ENCODE measurements at regions not wholly inside any gene's neighbourhood (a gene's known extent, or its start where the extent isn't known, plus 50 kb on each side); places are given as distances from the start of the nearest gene placed in this dataset.

DNA sequence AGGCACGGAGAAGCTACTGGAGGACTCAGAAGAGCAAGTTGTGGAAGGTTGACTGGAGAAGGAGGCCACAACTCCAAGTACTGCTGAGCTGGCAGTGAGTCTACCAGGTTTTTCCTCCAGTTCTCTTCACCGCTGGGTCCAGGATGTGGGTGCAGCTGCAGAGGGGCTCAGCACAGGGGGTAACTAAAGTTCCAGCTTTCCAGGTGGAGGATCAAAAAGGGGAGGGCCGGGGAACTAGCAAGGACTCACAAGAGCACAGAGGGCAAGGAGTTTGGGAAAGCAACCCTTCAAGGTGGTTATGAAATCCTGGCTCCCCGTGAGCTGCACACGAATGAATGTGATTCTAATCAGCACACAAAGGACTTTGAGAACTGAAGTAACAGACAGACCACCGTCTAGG is 194.2 kb upstream of the GMDS start:
- no peak for TF ChIP-seq POLR2A (IDR thresholded peaks at IDR 0.05)
- TF ChIP-seq, protein P1, sequence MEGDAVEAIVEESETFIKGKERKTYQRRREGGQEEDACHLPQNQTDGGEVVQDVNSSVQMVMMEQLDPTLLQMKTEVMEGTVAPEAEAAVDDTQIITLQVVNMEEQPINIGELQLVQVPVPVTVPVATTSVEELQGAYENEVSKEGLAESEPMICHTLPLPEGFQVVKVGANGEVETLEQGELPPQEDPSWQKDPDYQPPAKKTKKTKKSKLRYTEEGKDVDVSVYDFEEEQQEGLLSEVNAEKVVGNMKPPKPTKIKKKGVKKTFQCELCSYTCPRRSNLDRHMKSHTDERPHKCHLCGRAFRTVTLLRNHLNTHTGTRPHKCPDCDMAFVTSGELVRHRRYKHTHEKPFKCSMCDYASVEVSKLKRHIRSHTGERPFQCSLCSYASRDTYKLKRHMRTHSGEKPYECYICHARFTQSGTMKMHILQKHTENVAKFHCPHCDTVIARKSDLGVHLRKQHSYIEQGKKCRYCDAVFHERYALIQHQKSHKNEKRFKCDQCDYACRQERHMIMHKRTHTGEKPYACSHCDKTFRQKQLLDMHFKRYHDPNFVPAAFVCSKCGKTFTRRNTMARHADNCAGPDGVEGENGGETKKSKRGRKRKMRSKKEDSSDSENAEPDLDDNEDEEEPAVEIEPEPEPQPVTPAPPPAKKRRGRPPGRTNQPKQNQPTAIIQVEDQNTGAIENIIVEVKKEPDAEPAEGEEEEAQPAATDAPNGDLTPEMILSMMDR (IDR thresholded peaks at IDR 0.05), result no peak

Measured in adrenal gland (tissue), 5 donors.